ENCODE measurements at regions not wholly inside any gene's neighbourhood (a gene's known extent, or its start where the extent isn't known, plus 50 kb on each side); places are given as distances from the start of the nearest gene placed in this dataset.

DNA sequence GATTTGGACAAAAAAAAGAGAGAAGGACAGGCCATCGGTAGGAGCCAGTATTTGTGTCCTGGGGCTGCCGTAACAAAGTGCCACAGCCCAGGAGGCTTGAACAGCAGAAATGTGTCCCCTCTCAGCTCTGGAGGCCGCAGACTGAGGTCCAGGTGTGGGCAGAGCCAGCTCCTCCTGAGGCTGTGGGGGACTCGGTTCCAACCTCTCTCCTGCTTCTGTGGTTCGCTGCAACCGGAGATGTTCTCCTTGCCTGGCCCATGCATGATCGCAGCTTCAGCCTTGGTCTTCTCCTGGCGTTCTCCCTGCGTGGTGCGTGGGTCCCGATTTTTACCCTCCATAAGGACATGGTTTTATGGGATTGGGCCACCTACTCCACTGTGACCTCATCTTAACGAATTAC is 85.9 kb upstream of the SOX1 start:
- Histone ChIP-seq H3K56ac (replicated peaks; ENCODE audit: insufficient read length, low read depth, low read length) (no peak overlapping the region), H3K4me2 (ENCODE audit: insufficient read depth in 1 of 2, low read depth in 2 of 2, low read length in 2 of 2) (no peak overlapping the region), H3K79me2 (ENCODE audit: control insufficient read depth in 1 of 2, insufficient read depth in 2 of 2, low read length in 2 of 2) (no peaks in the 10 kb centered on the region), H3K27ac (ENCODE audit: low read depth, low read length) (no peak overlapping the region), H4K20me1 (replicated peaks in 1 of 2; ENCODE audit: control insufficient read depth in 1 of 2, insufficient read depth in 2 of 2, low read length in 2 of 2) (no peaks in the 10 kb centered on the region), H3K4me1 (replicated peaks in 1 of 4; ENCODE audit: control insufficient read depth in 3 of 4, insufficient read depth in 4 of 4, low read length in 3 of 4) (no peaks in the 10 kb centered on the region), H4K5ac (ENCODE audit: insufficient read length, low read depth, low read length) (no peak overlapping the region), H2BK12ac (ENCODE audit: low read depth, low read length) (no peak overlapping the region), H2AK5ac (ENCODE audit: low read depth, low read length) (no peak overlapping the region), H3K14ac (ENCODE audit: insufficient read length) (no peak overlapping the region), H3K23ac (ENCODE audit: insufficient read length) (no peak overlapping the region), H3K9me3 (ENCODE audit: insufficient read depth in 2 of 2, low read depth in 1 of 2, low read length in 1 of 2) (no peaks in the 10 kb centered on the region; a peak in 1 of 4 replicates), H3K4ac (replicated peaks; ENCODE audit: insufficient read length, low read depth, low read length) (no peak overlapping the region), H3K9ac (replicated peaks in 1 of 4; ENCODE audit: extremely low read depth in 1 of 4, low read depth in 3 of 4, low read length in 3 of 4) (no peak overlapping the region), H2BK120ac (replicated peaks; ENCODE audit: low read depth, low read length) (no peak overlapping the region), H4K8ac (ENCODE audit: extremely low read depth, insufficient read depth, low read length) (no peak overlapping the region), H3K4me3 (ENCODE audit: extremely low read depth in 1 of 4, insufficient read depth in 2 of 4, low read depth in 3 of 4, low read length in 4 of 4) (no peak overlapping the region), H2BK5ac (ENCODE audit: low read depth, low read length) (no peak overlapping the region), H3K18ac (ENCODE audit: extremely low read depth, low read length) (peak overlapping the region; percentile 32; the same call in 1 of the 2 replicates), H2BK15ac (ENCODE audit: low read length) (no peak overlapping the region), H3K27me3 (replicated peaks in 1 of 4; ENCODE audit: control insufficient read depth in 3 of 4, extremely low read depth in 1 of 4, insufficient read depth in 3 of 4, low read length in 3 of 4) (no peaks in the 10 kb centered on the region; a peak in 1 of 7 replicates), H2AFZ (ENCODE audit: low read length) (no peak overlapping the region), H3K79me1 (ENCODE audit: low read depth, low read length) (no peaks in the 10 kb centered on the region), H3K23me2 (ENCODE audit: low read depth, low read length) (no peaks in the 10 kb centered on the region), H3K36me3 (ENCODE audit: control insufficient read depth in 2 of 4, insufficient read depth in 4 of 4, low read length in 3 of 4) (no peaks in the 10 kb centered on the region), H4K91ac (replicated peaks; ENCODE audit: insufficient read length, low read length) (no peak overlapping the region), H2BK20ac (ENCODE audit: low read length) (no peak overlapping the region)
- CTCF ChIA-PET (ENCODE audit: partially characterized antibody) = interaction anchor here (1.3 kb wide), 1 partner anchor 462 kb away, joined by 3 read pairs; no protein-coding TSS in a partner anchor
- POLR2A ChIA-PET (ENCODE audit: partially characterized antibody) = no interaction called here
- no peak for FAIRE-seq
- DNase-seq (ENCODE audit: low read depth in 1 of 2, low spot score in 2 of 2) = no peak
- 90% methylated on average over 12 of the region's 12 CpGs; no CpG with 5 or more reads in 1 of the 2 experiments for WGBS, 2 experiments (ENCODE audit: extremely low coverage in 1 of 2, insufficient coverage in 1 of 2, insufficient read length in 1 of 2, insufficient replicate concordance in 2 of 2, low coverage in 1 of 2, low lambda C conversion rate in 2 of 2, missing lambda C conversion rate in 1 of 2)
- no peak for TF ChIP-seq SIN3A (conservative IDR thresholded peaks at IDR 0.05 in 1 of 2, IDR thresholded peaks at IDR 0.05 in 1 of 2; ENCODE audit: low read depth in 1 of 2, low read length in 2 of 2)
- no peak for TF ChIP-seq RXRA (IDR thresholded peaks at IDR 0.05; ENCODE audit: insufficient read depth, low read depth, low read length)
- TF ChIP-seq EGR1 (IDR thresholded peaks at IDR 0.05; ENCODE audit: borderline replicate concordance, low read depth, low read length) = no peak
- no peak for TF ChIP-seq POLR2A (IDR thresholded peaks at IDR 0.05; ENCODE audit: control extremely low read depth in 1 of 2, low read depth in 2 of 2, low read length in 2 of 2)
- TF ChIP-seq CHD1 (IDR thresholded peaks at IDR 0.05; ENCODE audit: low read depth, low read length) = no peak
- no peak for TF ChIP-seq SP4 (IDR thresholded peaks at IDR 0.05; ENCODE audit: low read length)
